NT2/D1 (cell line): ENCODE measurements at regions not wholly inside any gene's neighbourhood (a gene's known extent, or its start where the extent isn't known, plus 50 kb on each side); places are given as distances from the start of the nearest gene placed in this dataset.

Experiments
- SUZ12 ChIP-seq: IDR thresholded peaks from 2 replicates; pipeline ENCODE4 v1.6.1; 2011; ENCODE audit not compliant: insufficient read length, insufficient read depth; ENCODE audit errors: extremely low read depth
- ZNF274 ChIP-seq: IDR thresholded peaks from 2 replicates; pipeline ENCODE4 v1.6.1; 2011; ENCODE audit warnings: mild to moderate bottlenecking, low read depth, low read length

DNA sequence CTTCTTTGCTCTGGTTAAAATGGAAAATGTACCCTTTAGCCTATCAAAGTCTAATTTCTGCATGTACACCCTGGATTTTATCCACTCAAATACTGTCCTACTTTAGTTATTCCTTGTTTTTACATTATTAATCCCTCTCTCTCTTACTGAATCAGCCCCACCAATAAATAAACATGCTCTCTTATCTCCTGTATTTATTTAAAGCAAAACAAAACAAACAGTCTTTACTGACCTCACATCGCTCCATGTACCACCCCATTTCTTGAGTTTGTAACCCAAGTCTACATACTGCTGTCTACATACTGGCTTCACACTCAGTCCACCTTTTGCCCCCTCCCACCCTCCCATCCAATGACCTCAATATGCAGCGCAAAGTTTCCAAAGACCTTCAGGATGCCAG is 113.3 kb upstream of the RORA start:
- TF ChIP-seq ZNF274 = no peak
- TF ChIP-seq SUZ12 = no peak
